ENCODE measurements at regions not wholly inside any gene's neighbourhood (a gene's known extent, or its start where the extent isn't known, plus 50 kb on each side); places are given as distances from the start of the nearest gene placed in this dataset.
A peak's percentile ranks its signal among the peaks of the same experiment; 100 is the strongest.

DNA sequence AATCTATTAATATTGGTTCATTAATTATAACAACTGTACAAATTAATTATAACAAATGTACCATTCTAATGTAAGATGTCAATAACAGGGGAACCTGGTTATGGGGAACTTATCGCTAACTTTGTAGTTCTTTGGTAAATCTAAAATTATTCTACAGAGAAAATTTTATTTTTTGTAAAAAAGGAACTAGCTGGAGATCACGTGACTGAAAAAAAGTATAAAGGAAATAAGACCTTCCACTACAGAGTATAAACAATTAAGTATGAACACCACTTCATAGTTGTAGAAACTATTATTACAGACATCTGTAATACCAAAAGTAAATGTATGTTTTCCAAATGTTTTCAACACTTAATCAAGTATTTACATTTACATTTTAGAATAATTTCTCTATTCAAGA is 77.9 kb upstream of the DKK2 start:
- Histone ChIP-seq H4K20me1 (replicated peaks; ENCODE audit: control insufficient read depth, insufficient read depth, low read length) (no peaks in the 10 kb centered on the region), H3K4me1 (replicated peaks in 1 of 2; ENCODE audit: control insufficient read depth in 2 of 2, insufficient read depth in 2 of 2, low read length in 2 of 2) (no peaks in the 10 kb centered on the region), H3K4me2 (ENCODE audit: insufficient read depth, low read length) (no peak overlapping the region), H3K9me1 (ENCODE audit: control insufficient read depth, insufficient read depth, low read length) (no peaks in the 10 kb centered on the region), H3K36me3 (ENCODE audit: control insufficient read depth, insufficient read depth, low read length) (no peaks in the 10 kb centered on the region), H3K4me3 (no peak overlapping the region), H3K27me3 (ENCODE audit: control insufficient read depth in 2 of 2, insufficient read depth in 2 of 2, low read length in 2 of 2) (no peaks in the 10 kb centered on the region), H3K9ac (ENCODE audit: insufficient read depth in 1 of 2, low read depth in 2 of 2, low read length in 2 of 2) (no peak overlapping the region), H3K79me2 (ENCODE audit: control insufficient read depth, insufficient read depth, low read length) (no peaks in the 10 kb centered on the region), H3K9me3 (replicated peaks; ENCODE audit: control insufficient read depth, insufficient read depth, low read depth, low read length) (peaks cover 3% of the 10 kb centered on the region; the same call in 1 of the 2 replicates), H2AFZ (ENCODE audit: low read depth, low read length) (no peak overlapping the region), H3K27ac (ENCODE audit: extremely low read depth, low read depth, low read length) (no peak overlapping the region)
- WGBS (ENCODE audit: insufficient coverage, low coverage, missing lambda C conversion rate), result 0% methylated on average over 2 of the region's 2 CpGs
- no TSS peak for BruUV-seq (replicated peaks)
- in situ Hi-C loops (cut with MboI), result no loop called here
- no peak for DNase-seq (ENCODE audit: extremely low read depth in 1 of 4, low spot score in 3 of 4)
- POLR2A ChIA-PET, result no interaction called here
- CTCF ChIA-PET (ENCODE audit: low intra/inter-chr PET ratio), result no interaction called here
- ATAC-seq, result no peak
- intact Hi-C loops (cut with micrococcal nuclease), result no loop called here
- peak; percentile 50 for TF ChIP-seq RAD51 (IDR thresholded peaks at IDR 0.05; ENCODE audit: borderline replicate concordance, low read depth)
- no peak for TF ChIP-seq ZNF586 (CRISPR knock-in tag; conservative IDR thresholded peaks at IDR 0.05)
- no peak for TF ChIP-seq CBX5 (IDR thresholded peaks at IDR 0.05; ENCODE audit: borderline replicate concordance, low read depth)
- TF ChIP-seq, protein P1, sequence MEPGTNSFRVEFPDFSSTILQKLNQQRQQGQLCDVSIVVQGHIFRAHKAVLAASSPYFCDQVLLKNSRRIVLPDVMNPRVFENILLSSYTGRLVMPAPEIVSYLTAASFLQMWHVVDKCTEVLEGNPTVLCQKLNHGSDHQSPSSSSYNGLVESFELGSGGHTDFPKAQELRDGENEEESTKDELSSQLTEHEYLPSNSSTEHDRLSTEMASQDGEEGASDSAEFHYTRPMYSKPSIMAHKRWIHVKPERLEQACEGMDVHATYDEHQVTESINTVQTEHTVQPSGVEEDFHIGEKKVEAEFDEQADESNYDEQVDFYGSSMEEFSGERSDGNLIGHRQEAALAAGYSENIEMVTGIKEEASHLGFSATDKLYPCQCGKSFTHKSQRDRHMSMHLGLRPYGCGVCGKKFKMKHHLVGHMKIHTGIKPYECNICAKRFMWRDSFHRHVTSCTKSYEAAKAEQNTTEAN (CRISPR knock-in tag; IDR thresholded peaks at IDR 0.05), result no peak
- no peak for TF ChIP-seq BCL6 (CRISPR knock-in tag; IDR thresholded peaks at IDR 0.05)
- no peak for TF ChIP-seq RBM34 (IDR thresholded peaks at IDR 0.05; ENCODE audit: borderline replicate concordance, insufficient read depth, low read length)
- TF ChIP-seq, protein P2, sequence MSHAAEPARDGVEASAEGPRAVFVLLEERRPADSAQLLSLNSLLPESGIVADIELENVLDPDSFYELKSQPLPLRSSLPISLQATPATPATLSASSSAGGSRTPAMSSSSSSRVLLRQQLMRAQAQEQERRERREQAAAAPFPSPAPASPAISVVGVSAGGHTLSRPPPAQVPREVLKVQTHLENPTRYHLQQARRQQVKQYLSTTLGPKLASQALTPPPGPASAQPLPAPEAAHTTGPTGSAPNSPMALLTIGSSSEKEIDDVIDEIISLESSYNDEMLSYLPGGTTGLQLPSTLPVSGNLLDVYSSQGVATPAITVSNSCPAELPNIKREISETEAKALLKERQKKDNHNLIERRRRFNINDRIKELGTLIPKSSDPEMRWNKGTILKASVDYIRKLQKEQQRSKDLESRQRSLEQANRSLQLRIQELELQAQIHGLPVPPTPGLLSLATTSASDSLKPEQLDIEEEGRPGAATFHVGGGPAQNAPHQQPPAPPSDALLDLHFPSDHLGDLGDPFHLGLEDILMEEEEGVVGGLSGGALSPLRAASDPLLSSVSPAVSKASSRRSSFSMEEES (CRISPR knock-in tag; IDR thresholded peaks at IDR 0.05), result peak; percentile 85
- FAIRE-seq, result no peak

All from K562 (cell line).